ENCODE measurements at regions not wholly inside any gene's neighbourhood (a gene's known extent, or its start where the extent isn't known, plus 50 kb on each side); places are given as distances from the start of the nearest gene placed in this dataset.
"Not testable (repeated sequence)": the region's sequence is repeated elsewhere in the genome, so short reads cannot be mapped to it uniquely, and the experiment has no call there.

- ATAC-seq (no peak), DNase-seq (no peak)
Measured at GRCh38 chr10:118948786-118949185, 80.7 kb upstream of the NANOS1 start.

GRCh38 chr10:118950190-118950680 lies 79.3 kb upstream of the NANOS1 start:
- DNase-seq (no peak), ATAC-seq (no peak)

- DNase-seq (no peak), ATAC-seq (no peak)
Measured at GRCh38 chr10:118950997-118951637, 78.4 kb upstream of the NANOS1 start.

GRCh38 chr10:118952493-118953295 lies 76.8 kb upstream of the NANOS1 start:
- no peak for DNase-seq

GRCh38 chr10:118953598-118954393 lies 75.7 kb upstream of the NANOS1 start:
- ATAC-seq (no peak), DNase-seq (no peak)

More at GRCh38 chr10:118952493-118953295, 76.8 kb upstream of the NANOS1 start:
- no peak for ATAC-seq

GRCh38 chr10:118955531-118955930 lies 74.0 kb upstream of the NANOS1 start:
- DNase-seq (no peak), ATAC-seq (no peak)

GRCh38 chr10:118955951-118956801 lies 73.3 kb upstream of the NANOS1 start:
- DNase-seq (no peak), ATAC-seq (no peak)

- no peak for DNase-seq
- ATAC-seq = no peak
Measured at GRCh38 chr10:118956802-118957442, 72.6 kb upstream of the NANOS1 start.

- no peak for DNase-seq
- no peak for ATAC-seq
Measured at GRCh38 chr10:118957443-118957825, 72.1 kb upstream of the NANOS1 start.

GRCh38 chr10:118957966-118958365 lies 71.5 kb upstream of the NANOS1 start:
- ATAC-seq = no peak
- no peak for DNase-seq

- ATAC-seq = no peak
- DNase-seq = no peak
Measured at GRCh38 chr10:118958559-118958958, 71.0 kb upstream of the NANOS1 start.

GRCh38 chr10:118958984-118959925 lies 70.3 kb upstream of the NANOS1 start:
- DNase-seq = no peak
- no peak for ATAC-seq

- ATAC-seq (no peak), DNase-seq (no peak)
Measured at GRCh38 chr10:118960157-118961090, 69.1 kb upstream of the NANOS1 start.

GRCh38 chr10:118961436-118961835 lies 68.1 kb upstream of the NANOS1 start:
- DNase-seq (no peak), ATAC-seq (no peak)

- ATAC-seq, DNase-seq: not testable (repeated sequence)
Measured at GRCh38 chr10:118962331-118962868, 67.1 kb upstream of the NANOS1 start.

GRCh38 chr10:118963341-118963740 lies 66.2 kb upstream of the NANOS1 start:
- ATAC-seq (no peak), DNase-seq (no peak)

GRCh38 chr10:118963933-118964332 lies 65.6 kb upstream of the NANOS1 start:
- no peak for ATAC-seq

GRCh38 chr10:118964476-118964875 lies 65.0 kb upstream of the NANOS1 start:
- DNase-seq, ATAC-seq: not testable (repeated sequence)

More at GRCh38 chr10:118963933-118964332, 65.6 kb upstream of the NANOS1 start:
- no peak for DNase-seq

- ATAC-seq (no peak), DNase-seq (no peak)
Measured at GRCh38 chr10:118965096-118965495, 64.4 kb upstream of the NANOS1 start.
